ENCODE measurements at regions not wholly inside any gene's neighbourhood (a gene's known extent, or its start where the extent isn't known, plus 50 kb on each side); places are given as distances from the start of the nearest gene placed in this dataset.

GRCh38 chr13:97107815-97108529 lies 113.7 kb upstream of the OXGR1 start:
- Histone ChIP-seq H3K27ac (no peak overlapping the region), H3K4me1 (peaks cover 5 to 11% (median 9%) of the 10 kb centered on the region in 6 donors), H3K36me3 (no peaks in the 10 kb centered on the region), H3K9me3 (no peaks in the 10 kb centered on the region), H3K27me3 (replicated peaks in 1 of 7) (peaks cover 0 to 9% (median 0%) of the 10 kb centered on the region in 7 donors), H3K4me3 (no peak overlapping the region)
- no peak for TF ChIP-seq POLR2AphosphoS5 (IDR thresholded peaks at IDR 0.05)
- TF ChIP-seq, protein P1, sequence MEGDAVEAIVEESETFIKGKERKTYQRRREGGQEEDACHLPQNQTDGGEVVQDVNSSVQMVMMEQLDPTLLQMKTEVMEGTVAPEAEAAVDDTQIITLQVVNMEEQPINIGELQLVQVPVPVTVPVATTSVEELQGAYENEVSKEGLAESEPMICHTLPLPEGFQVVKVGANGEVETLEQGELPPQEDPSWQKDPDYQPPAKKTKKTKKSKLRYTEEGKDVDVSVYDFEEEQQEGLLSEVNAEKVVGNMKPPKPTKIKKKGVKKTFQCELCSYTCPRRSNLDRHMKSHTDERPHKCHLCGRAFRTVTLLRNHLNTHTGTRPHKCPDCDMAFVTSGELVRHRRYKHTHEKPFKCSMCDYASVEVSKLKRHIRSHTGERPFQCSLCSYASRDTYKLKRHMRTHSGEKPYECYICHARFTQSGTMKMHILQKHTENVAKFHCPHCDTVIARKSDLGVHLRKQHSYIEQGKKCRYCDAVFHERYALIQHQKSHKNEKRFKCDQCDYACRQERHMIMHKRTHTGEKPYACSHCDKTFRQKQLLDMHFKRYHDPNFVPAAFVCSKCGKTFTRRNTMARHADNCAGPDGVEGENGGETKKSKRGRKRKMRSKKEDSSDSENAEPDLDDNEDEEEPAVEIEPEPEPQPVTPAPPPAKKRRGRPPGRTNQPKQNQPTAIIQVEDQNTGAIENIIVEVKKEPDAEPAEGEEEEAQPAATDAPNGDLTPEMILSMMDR (IDR thresholded peaks at IDR 0.05 in 8 of 11, conservative IDR thresholded peaks at IDR 0.05 in 3 of 11): no peak
- TF ChIP-seq POLR2A (IDR thresholded peaks at IDR 0.05): no peak
- 77 to 87% (median 80%) methylated on average over 12 of the region's 12 CpGs for WGBS, 5 donors
- intact Hi-C loops (cut with DNase I; ENCODE audit: low total_unique reads): no loop called here
- no peak for DNase-seq

GRCh38 chr13:97108530-97108900 lies 113.6 kb upstream of the MBNL2 start:
- no peak overlapping the region for H3K27ac ChIP-seq
- TF ChIP-seq POLR2A (IDR thresholded peaks at IDR 0.05) (no peak), POLR2AphosphoS5 (IDR thresholded peaks at IDR 0.05) (no peak)
- TF ChIP-seq, protein P1 (IDR thresholded peaks at IDR 0.05 in 8 of 11, conservative IDR thresholded peaks at IDR 0.05 in 3 of 11): no peak
- H3K4me1 ChIP-seq: peaks cover 5 to 12% (median 9%) of the 10 kb centered on the region in 6 donors
- 51 to 78% (median 69%) methylated on average over 3 of the region's 3 CpGs for whole genome bisulfite sequencing, 5 donors
- DNase-seq: no peak
- H3K4me3 ChIP-seq: no peak overlapping the region
- no peaks in the 10 kb centered on the region for H3K36me3 ChIP-seq
- peaks cover 0 to 9% (median 0%) of the 10 kb centered on the region in 7 donors for H3K27me3 ChIP-seq (replicated peaks in 1 of 7)
- intact Hi-C loops (cut with DNase I; ENCODE audit: low total_unique reads): no loop called here
- no peaks in the 10 kb centered on the region for H3K9me3 ChIP-seq

DNA sequence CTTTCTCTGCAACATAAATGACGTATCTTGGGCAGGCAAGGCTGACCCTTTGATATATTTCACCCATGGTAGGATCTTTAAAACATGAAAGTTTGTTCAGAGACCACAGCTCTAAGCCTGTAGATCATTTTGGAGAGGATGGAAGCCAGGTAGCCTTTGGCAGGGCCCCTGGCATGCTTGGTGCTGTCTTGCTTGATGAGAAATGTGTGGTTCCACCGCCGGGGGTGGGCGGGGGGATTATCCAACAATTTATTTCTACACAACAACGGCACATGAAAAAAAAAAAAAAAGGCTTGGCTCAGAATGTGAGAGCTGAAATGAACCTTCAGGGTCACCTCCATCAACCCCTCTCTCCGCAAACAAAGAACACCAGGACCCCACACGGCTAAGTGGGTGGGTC lies 112.9 kb upstream of the MBNL2 start:
- Histone ChIP-seq H3K27ac (no peak overlapping the region), H3K4me3 (no peak overlapping the region), H3K4me1 (peaks cover 5 to 20% (median 9%) of the 10 kb centered on the region in 6 donors), H3K36me3 (no peaks in the 10 kb centered on the region), H3K27me3 (replicated peaks in 1 of 7) (peaks cover 0 to 10% (median 0%) of the 10 kb centered on the region in 7 donors), H3K9me3 (no peaks in the 10 kb centered on the region)
- DNase-seq: no peak
- intact Hi-C loops (cut with DNase I; ENCODE audit: low total_unique reads): no loop called here
- TF ChIP-seq POLR2AphosphoS5 (IDR thresholded peaks at IDR 0.05): no peak
- TF ChIP-seq, protein P1 (IDR thresholded peaks at IDR 0.05 in 8 of 11, conservative IDR thresholded peaks at IDR 0.05 in 3 of 11): no peak
- TF ChIP-seq POLR2A (IDR thresholded peaks at IDR 0.05): no peak
- 78 to 91% (median 84%) methylated on average over 7 of the region's 7 CpGs for WGBS, 5 donors

- peak overlapping the region in 1 of 8 donors; percentile 27 for H3K4me3 ChIP-seq
- H3K4me1 ChIP-seq: peaks cover 5 to 23% (median 9%) of the 10 kb centered on the region in 6 donors
Measured at GRCh38 chr13:97109841-97110492, 112.2 kb upstream of the MBNL2 start.

More at GRCh38 chr13:97109841-97110492, 112.2 kb upstream of the MBNL2 start:
- intact Hi-C loops (cut with DNase I; ENCODE audit: low total_unique reads): loop anchor here (5.0 kb wide), 2 partner anchors 232 to 247 kb away; no protein-coding TSS in a partner anchor
- peak; percentile 95 for DNase-seq
- H3K36me3 ChIP-seq: no peaks in the 10 kb centered on the region
- H3K27ac ChIP-seq: no peak overlapping the region
- no peaks in the 10 kb centered on the region for H3K9me3 ChIP-seq
- peaks cover 0 to 18% (median 0%) of the 10 kb centered on the region in 7 donors for H3K27me3 ChIP-seq (replicated peaks in 1 of 7)
- WGBS, 5 donors: 15% methylated on average over 34 of the region's 34 CpGs
- TF ChIP-seq, protein P1 (IDR thresholded peaks at IDR 0.05 in 8 of 11, conservative IDR thresholded peaks at IDR 0.05 in 3 of 11): peak; percentile 81 to 98 (median 95)
- TF ChIP-seq POLR2AphosphoS5 (IDR thresholded peaks at IDR 0.05): peak; percentile 65 to 85 (median 73)
- TF ChIP-seq POLR2A (IDR thresholded peaks at IDR 0.05): no peak

Data from spleen (tissue), 11 donors.